ENCODE measurements at regions not wholly inside any gene's neighbourhood (a gene's known extent, or its start where the extent isn't known, plus 50 kb on each side); places are given as distances from the start of the nearest gene placed in this dataset.

- H3K36me3 ChIP-seq (ENCODE audit: low read depth, low read length): no peaks in the 10 kb centered on the region
- BruUV-seq (replicated peaks): no TSS peak
- H3K9me2 ChIP-seq (replicated peaks; ENCODE audit: low read length): no peaks in the 10 kb centered on the region
- no peak overlapping the region for H3K4me3 ChIP-seq (ENCODE audit: low read length)
- DNase-seq: no peak
- ATAC-seq: no peak
- TF ChIP-seq CTCF (conservative IDR thresholded peaks at IDR 0.05; ENCODE audit: low read depth, low read length): no peak
- TF ChIP-seq EZH2 (IDR thresholded peaks at IDR 0.05; ENCODE audit: low read length, unreplicated experiment): no peak
- TF ChIP-seq EZH2phosphoT487 (IDR thresholded peaks at IDR 0.05; ENCODE audit: borderline replicate concordance, low read length): no peak
- intact Hi-C loops (cut with micrococcal nuclease): no loop called here
- no peaks in the 10 kb centered on the region for H3K79me2 ChIP-seq (ENCODE audit: low read length)
- H3K27me3 ChIP-seq (ENCODE audit: low read length): peaks cover 4% of the 10 kb centered on the region
- H3K9me3 ChIP-seq (ENCODE audit: low read length): no peaks in the 10 kb centered on the region
- no peak overlapping the region for H3K27ac ChIP-seq (ENCODE audit: low read length)
- H3K4me1 ChIP-seq (ENCODE audit: insufficient read depth, low read length): no peaks in the 10 kb centered on the region
- H2AFZ ChIP-seq (ENCODE audit: low read length): no peak overlapping the region
- no peaks in the 10 kb centered on the region for H3F3A ChIP-seq (ENCODE audit: low read length, unreplicated experiment)
- POLR2A ChIA-PET (ENCODE audit: unreplicated experiment): no interaction called here
- CTCF ChIA-PET: no interaction called here
- no peak overlapping the region for H3K9ac ChIP-seq (ENCODE audit: low read length)
- H4K20me1 ChIP-seq (ENCODE audit: low read length): no peaks in the 10 kb centered on the region
- H3K4me2 ChIP-seq (ENCODE audit: low read length): no peak overlapping the region
Measured at GRCh38 chr6:165753506-165753905, 90.5 kb upstream of the PDE10A start.

GRCh38 chr6:165752451-165752850 lies 89.4 kb upstream of the PDE10A start:
- Histone ChIP-seq H3F3A (ENCODE audit: low read length, unreplicated experiment) (no peaks in the 10 kb centered on the region), H4K20me1 (ENCODE audit: low read length) (no peaks in the 10 kb centered on the region), H3K79me2 (ENCODE audit: low read length) (no peaks in the 10 kb centered on the region), H3K9ac (ENCODE audit: low read length) (no peak overlapping the region), H3K9me2 (replicated peaks; ENCODE audit: low read length) (no peaks in the 10 kb centered on the region), H2AFZ (ENCODE audit: low read length) (no peak overlapping the region), H3K36me3 (ENCODE audit: low read depth, low read length) (no peaks in the 10 kb centered on the region), H3K9me3 (ENCODE audit: low read length) (no peaks in the 10 kb centered on the region), H3K4me2 (ENCODE audit: low read length) (no peak overlapping the region), H3K27me3 (ENCODE audit: low read length) (peaks cover 4% of the 10 kb centered on the region), H3K4me1 (ENCODE audit: insufficient read depth, low read length) (no peaks in the 10 kb centered on the region), H3K27ac (ENCODE audit: low read length) (no peak overlapping the region), H3K4me3 (ENCODE audit: low read length) (no peak overlapping the region)
- intact Hi-C loops (cut with micrococcal nuclease): no loop called here
- ATAC-seq (no peak), DNase-seq (no peak)
- BruUV-seq (replicated peaks): no TSS peak
- CTCF ChIA-PET: no interaction called here
- TF ChIP-seq EZH2 (IDR thresholded peaks at IDR 0.05; ENCODE audit: low read length, unreplicated experiment) (no peak), EZH2phosphoT487 (IDR thresholded peaks at IDR 0.05; ENCODE audit: borderline replicate concordance, low read length) (no peak), CTCF (conservative IDR thresholded peaks at IDR 0.05; ENCODE audit: low read depth, low read length) (no peak)
- POLR2A ChIA-PET (ENCODE audit: unreplicated experiment): no interaction called here

GRCh38 chr6:165751486-165751885 lies 88.4 kb upstream of the PDE10A start:
- Histone ChIP-seq H2AFZ (ENCODE audit: low read length) (no peak overlapping the region), H3K4me1 (ENCODE audit: insufficient read depth, low read length) (no peaks in the 10 kb centered on the region), H3K9me3 (ENCODE audit: low read length) (no peaks in the 10 kb centered on the region), H3K27me3 (ENCODE audit: low read length) (peaks cover 4% of the 10 kb centered on the region), H3K79me2 (ENCODE audit: low read length) (no peaks in the 10 kb centered on the region), H3K9me2 (replicated peaks; ENCODE audit: low read length) (no peaks in the 10 kb centered on the region), H4K20me1 (ENCODE audit: low read length) (no peaks in the 10 kb centered on the region), H3F3A (ENCODE audit: low read length, unreplicated experiment) (no peaks in the 10 kb centered on the region), H3K4me2 (ENCODE audit: low read length) (no peak overlapping the region), H3K4me3 (ENCODE audit: low read length) (no peak overlapping the region), H3K27ac (ENCODE audit: low read length) (no peak overlapping the region), H3K9ac (ENCODE audit: low read length) (no peak overlapping the region), H3K36me3 (ENCODE audit: low read depth, low read length) (no peaks in the 10 kb centered on the region)
- intact Hi-C loops (cut with micrococcal nuclease): no loop called here
- POLR2A ChIA-PET (ENCODE audit: unreplicated experiment): no interaction called here
- TF ChIP-seq CTCF (conservative IDR thresholded peaks at IDR 0.05; ENCODE audit: low read depth, low read length) (no peak), EZH2phosphoT487 (IDR thresholded peaks at IDR 0.05; ENCODE audit: borderline replicate concordance, low read length) (no peak), EZH2 (IDR thresholded peaks at IDR 0.05; ENCODE audit: low read length, unreplicated experiment) (no peak)
- ATAC-seq: no peak
- CTCF ChIA-PET: no interaction called here
- BruUV-seq (replicated peaks): no TSS peak
- DNase-seq: no peak
